ENCODE measurements at regions not wholly inside any gene's neighbourhood (a gene's known extent, or its start where the extent isn't known, plus 50 kb on each side); places are given as distances from the start of the nearest gene placed in this dataset.

DNA sequence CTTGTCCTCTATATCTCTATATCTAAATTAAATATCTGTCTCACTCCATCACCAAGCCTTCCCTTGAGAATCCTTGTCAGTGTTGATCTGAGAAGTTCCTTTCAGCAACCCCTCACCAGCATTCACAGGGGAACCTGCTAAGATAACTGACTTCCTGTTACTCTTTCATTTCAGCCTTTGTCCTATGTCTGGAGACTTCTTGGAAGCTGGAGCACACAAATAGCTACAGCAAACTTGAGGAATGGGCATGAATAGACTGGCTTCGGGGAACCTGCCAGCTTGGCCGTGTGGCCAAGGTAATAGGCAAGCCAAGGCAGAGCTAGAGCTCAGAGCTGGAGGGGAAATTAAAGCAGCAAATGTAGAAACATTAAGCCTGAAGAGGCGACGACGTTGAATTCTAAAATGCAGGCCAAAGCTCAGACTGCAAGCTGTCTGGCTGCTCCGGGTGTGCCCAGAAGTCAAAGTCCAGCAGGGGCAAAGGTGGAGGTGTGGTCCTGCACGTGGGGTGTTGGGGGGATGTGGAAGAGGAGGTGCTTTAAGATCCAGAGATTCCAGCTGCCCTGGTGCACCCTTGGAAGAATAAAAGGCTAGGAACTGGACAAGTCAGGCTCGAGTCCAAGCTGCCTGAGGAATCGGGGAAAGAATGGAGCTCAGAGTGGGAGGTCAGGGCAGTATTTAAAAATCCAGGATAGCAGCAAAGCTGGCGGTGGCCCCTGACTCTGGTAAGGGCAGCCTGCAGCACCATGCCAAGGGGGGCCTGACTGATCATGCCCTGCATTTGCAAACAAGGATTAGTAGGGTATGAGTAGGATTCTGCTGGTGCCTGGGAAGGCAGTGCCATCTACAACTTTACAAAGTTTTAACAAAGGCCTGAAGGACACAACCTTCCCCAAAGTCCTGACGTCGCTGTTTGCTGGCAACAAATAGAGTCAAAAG is 185.0 kb upstream of the SGK1 start:
- peak overlapping the region in 1 of 4 donors; percentile 6 for H3K4me3 ChIP-seq
- TF ChIP-seq CTCF (IDR thresholded peaks at IDR 0.05), result no peak
- TF ChIP-seq POLR2A (IDR thresholded peaks at IDR 0.05), result peak; percentile 13 to 43

GRCh38 chr6:134495890-134496248 is 178.0 kb upstream of the SGK1 start:
- H3K9me3 ChIP-seq, result no peaks in the 10 kb centered on the region
- no peaks in the 10 kb centered on the region for H3K36me3 ChIP-seq
- no peaks in the 10 kb centered on the region for H3K4me1 ChIP-seq
- no peak overlapping the region for H3K4me3 ChIP-seq
- H3K27ac ChIP-seq, result no peak overlapping the region
- DNase-seq, result no peak
- no peak for TF ChIP-seq CTCF (IDR thresholded peaks at IDR 0.05)
- no peak for TF ChIP-seq POLR2A (IDR thresholded peaks at IDR 0.05)
- no peaks in the 10 kb centered on the region for H3K27me3 ChIP-seq

More for the DNA sequence above, 185.0 kb upstream of the SGK1 start:
- Histone ChIP-seq H3K27me3 (no peaks in the 10 kb centered on the region), H3K36me3 (no peaks in the 10 kb centered on the region), H3K27ac (peak overlapping the region in 3 of 4 donors; percentile 63 to 88 (median 85)), H3K9me3 (no peaks in the 10 kb centered on the region), H3K4me1 (peaks cover 0 to 5% (median 0%) of the 10 kb centered on the region in 4 donors)
- peak in 2 of 3 donors; percentile 87 to 94 for DNase-seq

DNA sequence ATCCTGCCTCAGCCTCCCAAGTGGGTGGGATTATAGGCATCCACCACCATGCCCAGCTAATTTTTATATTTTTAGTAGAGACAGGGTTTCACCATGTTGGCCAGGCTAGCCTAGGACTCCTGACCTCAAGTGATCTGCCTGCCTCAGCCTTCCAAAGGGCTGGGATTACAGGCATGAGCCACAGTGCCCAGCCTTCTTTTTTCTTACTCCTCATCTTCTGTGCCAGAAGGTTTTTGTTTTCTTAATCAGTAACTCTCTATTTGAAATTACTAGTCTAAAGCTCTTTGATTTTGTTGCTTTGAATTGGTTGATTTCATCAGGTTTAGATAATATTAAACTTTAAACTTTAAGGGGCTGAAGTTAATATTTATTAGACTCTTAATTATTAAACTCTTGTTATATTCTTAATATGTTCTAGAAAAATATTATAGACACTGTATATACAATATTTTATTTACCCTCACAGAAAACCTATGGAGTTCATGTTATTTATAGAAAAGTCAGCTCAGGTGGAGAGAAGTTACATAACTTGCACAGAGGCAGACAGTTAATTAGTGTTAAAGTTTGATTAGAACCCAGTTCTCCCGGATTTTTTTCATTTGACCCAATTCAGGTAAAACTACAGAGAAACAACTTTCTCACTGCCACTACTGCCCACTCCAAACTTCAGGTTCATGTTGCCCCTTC is 177.4 kb upstream of the SGK1 start:
- TF ChIP-seq CTCF (IDR thresholded peaks at IDR 0.05) (no peak), POLR2A (IDR thresholded peaks at IDR 0.05) (no peak)
- H3K27me3 ChIP-seq, result no peaks in the 10 kb centered on the region
- H3K4me3 ChIP-seq, result no peak overlapping the region
- no peak for DNase-seq
- H3K9me3 ChIP-seq, result no peaks in the 10 kb centered on the region
- no peaks in the 10 kb centered on the region for H3K4me1 ChIP-seq
- H3K36me3 ChIP-seq, result no peaks in the 10 kb centered on the region
- no peak overlapping the region for H3K27ac ChIP-seq

DNA sequence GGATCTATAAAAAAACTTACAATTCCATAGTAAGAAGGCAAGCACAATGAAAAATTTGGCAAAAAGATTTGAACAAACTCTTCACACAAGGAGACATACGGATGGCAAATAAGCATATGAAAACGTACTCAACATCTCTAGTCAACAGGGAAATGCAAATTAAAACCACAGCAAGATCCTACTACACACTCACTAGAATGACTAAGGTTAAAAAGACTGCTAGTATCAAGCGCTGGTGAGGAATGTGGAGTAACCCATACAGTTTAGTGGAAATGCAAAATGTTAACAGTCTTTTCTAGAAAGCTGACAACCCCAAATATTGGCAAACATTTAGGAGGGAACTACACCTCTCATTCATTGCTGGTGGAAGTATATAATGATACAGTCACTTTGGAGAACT is 175.9 kb upstream of the SGK1 start:
- DNase-seq, result no peak
- Histone ChIP-seq H3K4me1 (no peaks in the 10 kb centered on the region), H3K4me3 (no peak overlapping the region), H3K36me3 (no peaks in the 10 kb centered on the region), H3K9me3 (no peaks in the 10 kb centered on the region), H3K27ac (no peak overlapping the region), H3K27me3 (no peaks in the 10 kb centered on the region)
- TF ChIP-seq POLR2A (IDR thresholded peaks at IDR 0.05) (no peak), CTCF (IDR thresholded peaks at IDR 0.05) (no peak)

DNA sequence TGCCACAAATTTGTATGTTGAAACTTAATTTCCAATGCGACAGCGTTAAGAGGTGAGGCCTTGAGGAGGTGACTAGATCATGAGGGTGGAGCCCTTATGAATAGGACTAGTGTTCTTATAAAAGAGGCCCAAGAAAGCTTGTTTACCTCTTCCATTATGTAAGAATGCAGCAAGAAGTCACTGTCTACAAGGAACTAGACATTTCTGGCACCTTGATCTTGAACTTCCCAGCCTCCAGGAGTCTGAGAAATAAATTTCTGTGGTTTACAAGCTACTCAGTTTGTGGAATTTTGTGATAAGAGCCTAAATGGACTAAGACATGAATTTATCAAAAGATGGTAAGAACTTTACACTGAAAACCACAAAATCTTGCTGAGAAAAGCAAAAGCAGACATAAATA is 173.6 kb upstream of the SGK1 start:
- TF ChIP-seq CTCF (IDR thresholded peaks at IDR 0.05), result no peak
- TF ChIP-seq POLR2A (IDR thresholded peaks at IDR 0.05), result no peak
- no peaks in the 10 kb centered on the region for H3K4me1 ChIP-seq
- no peak overlapping the region for H3K4me3 ChIP-seq
- H3K27me3 ChIP-seq, result no peaks in the 10 kb centered on the region
- H3K9me3 ChIP-seq, result no peaks in the 10 kb centered on the region
- no peaks in the 10 kb centered on the region for H3K36me3 ChIP-seq
- no peak overlapping the region for H3K27ac ChIP-seq
- no peak for DNase-seq

Measured in Peyer's patch (tissue), 4 donors.